B cell (primary cell): ENCODE measurements at regions not wholly inside any gene's neighbourhood (a gene's known extent, or its start where the extent isn't known, plus 50 kb on each side); places are given as distances from the start of the nearest gene placed in this dataset.

Experiments used
- ATAC-seq: fragments of 200-7000 bp; cut with Tn5 transposase; one replicate; pipeline ENCODE4 v1.10.0; 2021; ENCODE audit warnings: low read depth, mild to moderate bottlenecking, moderate number of reproducible peaks, moderate library complexity
- CTCF ChIA-PET: fragments of 350-600 bp; sonication (Branson Sonifier 250); formaldehyde crosslinking; loops from one replicate; lab custom pipeline; 2021; ENCODE audit warnings: antibody characterized with exemption, inconsistent platforms; lab: Charles Lee
- POLR2A ChIA-PET: fragments of 350-600 bp; sonication (Branson Sonifier 250); formaldehyde crosslinking; loops from one replicate; lab custom pipeline; 2021; ENCODE audit warnings: antibody characterized with exemption; lab: Charles Lee
- DNase-seq: peaks from one replicate; pipeline ENCODE4 v3.0.0; 2013
- H2AFZ ChIP-seq: 2 replicates; pipeline ENCODE4 v1.6.1; 2012; ENCODE audit warnings: mild to moderate bottlenecking, low read depth, low read length; ENCODE audit not compliant: insufficient read depth, poor library complexity, severe bottlenecking
- H3K27ac ChIP-seq, 2 donors: 1 replicate in 1 of 2; 2 replicates in 1 of 2; pipeline ENCODE4 v1.5.1; 2012 to 2013; ENCODE audit warnings: low read length in 2 of 2, mild to moderate bottlenecking in 2 of 2, moderate library complexity in 1 of 2
- H3K27me3 ChIP-seq, 4 experiments: fragments of 200-600 bp in 1 of 4; sonication (generic) in 1 of 4; replicated peaks in 1 of 4; 1 replicate in 2 of 4; 2 replicates in 2 of 4; pipeline versions ENCODE4 v1.6.1 to v1.7.0; 2013 to 2016; ENCODE audit warnings: low read length in 3 of 4, mild to moderate bottlenecking in 2 of 4, mixed read lengths in 1 of 4, moderate library complexity in 1 of 4; ENCODE audit not compliant: insufficient read depth in 4 of 4, control insufficient read depth in 3 of 4; ENCODE audit errors: control extremely low read depth in 1 of 4
- H3K36me3 ChIP-seq, 2 experiments: replicated peaks in 1 of 2; 1 replicate in 1 of 2; 2 replicates in 1 of 2; pipeline versions ENCODE4 v1.6.1 to v1.7.1; 2013; ENCODE audit warnings: low read length in 1 of 2; ENCODE audit not compliant: insufficient read depth in 2 of 2, control insufficient read depth in 1 of 2; ENCODE audit errors: control extremely low read depth in 1 of 2, extremely low read depth in 1 of 2
- H3K4me1 ChIP-seq, 2 donors: fragments of 200-600 bp in 1 of 2; sonication (generic) in 1 of 2; 1 replicate in 1 of 2; 2 replicates in 1 of 2; pipeline versions ENCODE4 v1.5.1 to v1.6.1; 2013 to 2017; ENCODE audit warnings: low read length in 2 of 2; ENCODE audit not compliant: control insufficient read depth in 2 of 2, insufficient read depth in 2 of 2
- H3K4me2 ChIP-seq: replicated peaks from 2 replicates; pipeline ENCODE3; 2012; ENCODE audit warnings: mild to moderate bottlenecking, low read depth, low read length; ENCODE audit not compliant: poor library complexity, severe bottlenecking
- H3K4me3 ChIP-seq, 5 experiments: fragments of 200-600 bp in 1 of 5; sonication (generic) in 1 of 5; 1 replicate in 3 of 5; 2 replicates in 2 of 5; pipeline versions ENCODE4 v1.5.1 to v1.7.0; 2011 to 2016; ENCODE audit warnings: low read length in 4 of 5, mild to moderate bottlenecking in 4 of 5, low read depth in 2 of 5, control low read depth in 1 of 5, moderate library complexity in 1 of 5; ENCODE audit not compliant: insufficient read depth in 1 of 5; ENCODE audit errors: control extremely low read depth in 1 of 5, extremely low read depth in 1 of 5
- H3K79me2 ChIP-seq: fragments of 200-600 bp; sonication (generic); one replicate; pipeline ENCODE4 v1.6.0; 2016; ENCODE audit warnings: low read length; ENCODE audit not compliant: control insufficient read depth, insufficient read depth
- H3K9ac ChIP-seq: fragments of 200-600 bp; sonication (generic); 2 replicates; pipeline ENCODE4 v1.6.1; 2017; ENCODE audit warnings: mild to moderate bottlenecking, low read length, moderate library complexity
- H3K9me3 ChIP-seq, 3 donors: one replicate each; pipeline versions ENCODE4 v1.6.1 to v1.7.1; 2013; ENCODE audit warnings: low read length in 2 of 3; ENCODE audit not compliant: control insufficient read depth in 2 of 3, insufficient read depth in 1 of 3; ENCODE audit errors: control extremely low read depth in 1 of 3
- H4K20me1 ChIP-seq: 2 replicates; pipeline ENCODE4 v1.6.0; 2012; ENCODE audit warnings: mild to moderate bottlenecking, low read length; ENCODE audit not compliant: insufficient read depth, control insufficient read depth, poor library complexity, severe bottlenecking
- H3K27ac Mint-ChIP-seq: one replicate; pipeline ENCODE4 v1.8.0; 2021; ENCODE audit warnings: mixed read lengths
- H3K27me3 Mint-ChIP-seq: one replicate; pipeline ENCODE4 v1.8.0; 2021; ENCODE audit warnings: mixed read lengths
- H3K4me1 Mint-ChIP-seq: one replicate; pipeline ENCODE4 v1.8.0; 2021; ENCODE audit warnings: mixed read lengths
- H3K4me3 Mint-ChIP-seq: one replicate; pipeline ENCODE4 v1.8.0; 2021; ENCODE audit warnings: mixed read lengths
- H3K9me3 Mint-ChIP-seq: one replicate; pipeline ENCODE4 v1.8.0; 2022; ENCODE audit warnings: mixed read lengths; ENCODE audit not compliant: insufficient read depth
- CTCF ChIP-seq: fragments of 200-600 bp; IDR thresholded peaks from one replicate; pipeline ENCODE4 v1.8.0; 2022; ENCODE audit warnings: antibody characterized with exemption, mild to moderate bottlenecking
- EZH2 ChIP-seq: IDR thresholded peaks from 2 replicates; pipeline ENCODE4 v1.6.1; 2012; ENCODE audit warnings: borderline replicate concordance, low read depth, mild to moderate bottlenecking, moderate library complexity, low read length; ENCODE audit not compliant: insufficient read depth, poor library complexity, severe bottlenecking
- WGBS: methylation state at CpG from one replicate; pipeline ENCODE4 v1.1.5; 2013; ENCODE audit warnings: missing lambda C conversion rate; ENCODE audit not compliant: insufficient coverage; 5-methylcytosine and 5-hydroxymethylcytosine counted together
- intact Hi-C: fragments of 100-400 bp; cut with micrococcal nuclease; formaldehyde crosslinking; loops from one replicate; pipeline ENCODE4 v1.10.0; 2022

GRCh38 chr18:42231284-42231683 lies 276.2 kb downstream of the PIK3C3 start:
- no peak overlapping the region for H3K9ac ChIP-seq
- DNase-seq = no peak
- Mint-ChIP-seq H3K4me1 (no peaks in the 10 kb centered on the region), H3K9me3 (no peaks in the 10 kb centered on the region), H3K27ac (no peak overlapping the region), H3K27me3 (no peaks in the 10 kb centered on the region), H3K4me3 (no peak overlapping the region)
- no peak overlapping the region for H3K4me2 ChIP-seq
- no peak overlapping the region for H3K4me3 ChIP-seq
- ChIA-PET POLR2A (no interaction called here), CTCF (no interaction called here)
- intact Hi-C loops = no loop called here
- no peaks in the 10 kb centered on the region for H3K4me1 ChIP-seq
- H3K36me3 ChIP-seq = no peaks in the 10 kb centered on the region
- ATAC-seq = no peak
- H3K9me3 ChIP-seq = no peaks in the 10 kb centered on the region
- no peaks in the 10 kb centered on the region for H3K79me2 ChIP-seq
- H4K20me1 ChIP-seq = no peaks in the 10 kb centered on the region
- no peak overlapping the region for H2AFZ ChIP-seq
- TF ChIP-seq CTCF (no peak), EZH2 (no peak)
- no peaks in the 10 kb centered on the region for H3K27me3 ChIP-seq
- H3K27ac ChIP-seq = no peak overlapping the region

GRCh38 chr18:42231796-42232195 lies 276.8 kb downstream of the PIK3C3 start:
- TF ChIP-seq EZH2 = no peak
- no peak for TF ChIP-seq CTCF
- Histone ChIP-seq H2AFZ (no peak overlapping the region), H3K9me3 (no peaks in the 10 kb centered on the region), H3K4me2 (no peak overlapping the region), H3K27ac (no peak overlapping the region), H3K79me2 (no peaks in the 10 kb centered on the region), H3K9ac (no peak overlapping the region), H3K36me3 (no peaks in the 10 kb centered on the region), H3K27me3 (no peaks in the 10 kb centered on the region), H3K4me1 (no peaks in the 10 kb centered on the region), H4K20me1 (no peaks in the 10 kb centered on the region), H3K4me3 (no peak overlapping the region)
- Mint-ChIP-seq H3K4me1 (no peaks in the 10 kb centered on the region), H3K27ac (no peak overlapping the region), H3K9me3 (no peaks in the 10 kb centered on the region), H3K27me3 (no peaks in the 10 kb centered on the region), H3K4me3 (no peak overlapping the region)
- no peak for DNase-seq
- ChIA-PET POLR2A (no interaction called here), CTCF (no interaction called here)
- ATAC-seq = no peak
- intact Hi-C loops = no loop called here
- 86% methylated on average over 1 of the region's 2 CpGs for WGBS
